ENCODE measurements at regions not wholly inside any gene's neighbourhood (a gene's known extent, or its start where the extent isn't known, plus 50 kb on each side); places are given as distances from the start of the nearest gene placed in this dataset.

DNA sequence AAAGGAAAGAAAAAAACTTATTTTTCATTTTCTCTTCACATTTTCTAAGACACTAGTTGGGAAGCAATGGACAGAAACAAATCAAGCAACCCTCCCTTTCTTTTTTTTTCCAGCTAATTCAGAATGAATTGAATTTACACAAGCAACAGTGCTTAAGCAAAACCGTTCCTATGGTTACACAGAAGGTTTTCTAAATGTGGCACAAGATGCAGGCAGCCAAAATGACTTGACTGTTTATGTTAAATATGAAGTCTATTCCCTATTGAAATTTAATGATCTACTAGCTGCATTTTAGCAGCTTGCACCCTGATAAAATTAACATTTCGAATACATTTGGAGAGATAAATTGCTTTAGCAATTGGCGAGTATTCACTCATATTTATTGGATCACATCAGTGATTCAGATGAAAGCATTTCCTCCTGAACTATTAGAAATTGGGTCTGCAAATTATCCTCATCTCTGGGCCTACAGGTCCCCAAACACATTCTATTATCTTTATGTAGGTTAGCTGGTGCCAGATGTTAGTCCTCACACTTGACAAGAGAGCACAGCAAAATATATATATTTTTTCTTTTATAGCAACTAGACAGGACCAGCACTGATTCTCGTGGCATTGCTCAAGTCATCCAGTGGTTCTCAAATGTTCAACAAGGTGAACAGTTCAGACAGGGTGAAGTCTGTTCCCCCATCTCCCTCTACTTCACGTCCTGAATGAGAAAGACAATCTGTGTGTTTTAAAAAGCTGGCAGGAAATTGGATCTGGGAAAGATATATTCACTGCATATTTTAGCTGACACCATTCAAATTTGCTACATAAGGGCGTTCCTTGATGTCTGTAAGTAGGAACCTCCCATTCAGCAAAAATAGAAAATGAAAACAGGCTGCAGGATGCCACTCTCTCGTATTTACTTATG, 463.6 kb upstream of the KCNMB2 start:
- no peaks in the 10 kb centered on the region; the same call in 1 of the 2 replicates for H3K9me3 ChIP-seq (ENCODE audit: insufficient read depth, low read depth)
- no peaks in the 10 kb centered on the region for H4K20me1 ChIP-seq (ENCODE audit: insufficient read depth)
- H3K4me3 ChIP-seq = no peak overlapping the region
- H3K4me2 ChIP-seq = no peak overlapping the region
- CTCF ChIA-PET = no interaction called here
- H3K9me2 ChIP-seq (ENCODE audit: insufficient read depth) = no peaks in the 10 kb centered on the region
- no peaks in the 10 kb centered on the region for H3K4me1 ChIP-seq (replicated peaks; ENCODE audit: insufficient read depth)
- BruUV-seq (replicated peaks) = no TSS peak
- no peak overlapping the region for H3K27ac ChIP-seq
- no peaks in the 10 kb centered on the region for H3K79me2 ChIP-seq (ENCODE audit: low read depth)
- H3K36me3 ChIP-seq (ENCODE audit: low read depth) = no peaks in the 10 kb centered on the region
- POLR2A ChIA-PET (ENCODE audit: unreplicated experiment) = interaction anchor here (0.7 kb wide), 2 partner anchors 9 to 564 kb away, joined by 4 read pairs; no protein-coding TSS in a partner anchor
- H3K27me3 ChIP-seq (ENCODE audit: insufficient read depth, low read depth) = no peaks in the 10 kb centered on the region
- H2AFZ ChIP-seq = no peak overlapping the region
- TF ChIP-seq, protein P1, sequence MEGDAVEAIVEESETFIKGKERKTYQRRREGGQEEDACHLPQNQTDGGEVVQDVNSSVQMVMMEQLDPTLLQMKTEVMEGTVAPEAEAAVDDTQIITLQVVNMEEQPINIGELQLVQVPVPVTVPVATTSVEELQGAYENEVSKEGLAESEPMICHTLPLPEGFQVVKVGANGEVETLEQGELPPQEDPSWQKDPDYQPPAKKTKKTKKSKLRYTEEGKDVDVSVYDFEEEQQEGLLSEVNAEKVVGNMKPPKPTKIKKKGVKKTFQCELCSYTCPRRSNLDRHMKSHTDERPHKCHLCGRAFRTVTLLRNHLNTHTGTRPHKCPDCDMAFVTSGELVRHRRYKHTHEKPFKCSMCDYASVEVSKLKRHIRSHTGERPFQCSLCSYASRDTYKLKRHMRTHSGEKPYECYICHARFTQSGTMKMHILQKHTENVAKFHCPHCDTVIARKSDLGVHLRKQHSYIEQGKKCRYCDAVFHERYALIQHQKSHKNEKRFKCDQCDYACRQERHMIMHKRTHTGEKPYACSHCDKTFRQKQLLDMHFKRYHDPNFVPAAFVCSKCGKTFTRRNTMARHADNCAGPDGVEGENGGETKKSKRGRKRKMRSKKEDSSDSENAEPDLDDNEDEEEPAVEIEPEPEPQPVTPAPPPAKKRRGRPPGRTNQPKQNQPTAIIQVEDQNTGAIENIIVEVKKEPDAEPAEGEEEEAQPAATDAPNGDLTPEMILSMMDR (conservative IDR thresholded peaks at IDR 0.05) = no peak
- no peak for TF ChIP-seq EZH2 (IDR thresholded peaks at IDR 0.05; ENCODE audit: low read depth)
- intact Hi-C loops (cut with micrococcal nuclease; ENCODE audit: unreplicated experiment) = no loop called here
- DNase-seq = no peak
- H3F3A ChIP-seq (ENCODE audit: insufficient read depth, low read depth) = no peaks in the 10 kb centered on the region

DNA sequence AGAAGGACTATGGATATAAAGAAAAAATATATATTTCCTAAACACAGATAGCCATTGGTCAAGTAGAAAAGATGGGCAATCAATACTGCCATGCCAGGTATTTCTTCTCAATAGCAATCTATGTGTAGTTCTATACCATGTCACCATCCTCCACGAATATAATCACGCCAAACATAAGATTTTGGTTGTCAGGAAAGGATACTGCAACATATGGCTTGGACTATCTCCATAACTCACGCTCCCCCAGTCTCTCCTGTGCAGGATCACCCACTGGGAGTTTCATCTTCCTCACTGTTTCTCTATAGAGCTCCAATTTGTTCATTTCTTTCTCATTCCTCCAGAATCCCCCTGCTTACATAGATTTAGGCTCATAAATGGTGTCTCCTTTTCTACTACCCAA, 462.9 kb upstream of the KCNMB2 start:
- Histone ChIP-seq H3K9me3 (ENCODE audit: insufficient read depth, low read depth) (no peaks in the 10 kb centered on the region), H3K9me2 (ENCODE audit: insufficient read depth) (no peaks in the 10 kb centered on the region), H2AFZ (no peak overlapping the region), H3K27ac (no peak overlapping the region), H3F3A (ENCODE audit: insufficient read depth, low read depth) (no peaks in the 10 kb centered on the region), H3K79me2 (ENCODE audit: low read depth) (no peaks in the 10 kb centered on the region), H3K4me2 (no peak overlapping the region), H3K4me3 (no peak overlapping the region), H3K36me3 (ENCODE audit: low read depth) (0 out of 2 replicates have a peak, but pooled peaks cover 1% of the 10 kb centered on the region), H4K20me1 (ENCODE audit: insufficient read depth) (no peaks in the 10 kb centered on the region), H3K4me1 (replicated peaks; ENCODE audit: insufficient read depth) (no peaks in the 10 kb centered on the region), H3K27me3 (ENCODE audit: insufficient read depth, low read depth) (no peaks in the 10 kb centered on the region)
- intact Hi-C loops (cut with micrococcal nuclease; ENCODE audit: unreplicated experiment) = no loop called here
- ChIA-PET POLR2A (ENCODE audit: unreplicated experiment) (no interaction called here), CTCF (no interaction called here)
- no peak for TF ChIP-seq EZH2 (IDR thresholded peaks at IDR 0.05; ENCODE audit: low read depth)
- TF ChIP-seq, protein P1 (conservative IDR thresholded peaks at IDR 0.05) = no peak
- no TSS peak for BruUV-seq (replicated peaks)
- DNase-seq = no peak

DNA sequence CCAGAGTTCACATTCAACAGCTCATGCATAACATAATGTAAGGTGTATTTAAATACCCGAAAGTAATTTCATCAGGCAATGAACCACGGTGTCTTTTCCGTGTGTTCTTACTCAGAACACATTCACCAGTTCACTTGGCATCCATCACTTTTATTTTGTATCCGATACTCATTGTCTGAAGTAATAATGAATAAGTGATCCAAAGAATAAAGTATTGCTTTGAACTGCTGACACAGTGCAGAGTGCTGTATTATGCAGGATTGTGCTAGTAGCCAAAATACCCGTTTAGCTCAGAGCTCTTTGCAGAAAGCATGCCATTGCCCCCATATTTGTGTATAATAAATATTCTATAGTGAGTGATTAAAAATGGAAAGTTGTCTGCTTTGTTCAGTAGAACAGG, 460.9 kb upstream of the KCNMB2 start:
- Histone ChIP-seq H3K27me3 (ENCODE audit: insufficient read depth, low read depth) (no peaks in the 10 kb centered on the region), H3K79me2 (ENCODE audit: low read depth) (no peaks in the 10 kb centered on the region), H3K4me1 (replicated peaks; ENCODE audit: insufficient read depth) (no peaks in the 10 kb centered on the region), H3K36me3 (ENCODE audit: low read depth) (0 out of 2 replicates have a peak, but pooled peaks cover 3% of the 10 kb centered on the region), H3K27ac (no peak overlapping the region), H3K9me2 (ENCODE audit: insufficient read depth) (no peaks in the 10 kb centered on the region), H4K20me1 (ENCODE audit: insufficient read depth) (no peaks in the 10 kb centered on the region), H3K4me2 (no peak overlapping the region), H2AFZ (no peak overlapping the region), H3K4me3 (no peak overlapping the region), H3F3A (ENCODE audit: insufficient read depth, low read depth) (no peaks in the 10 kb centered on the region), H3K9me3 (ENCODE audit: insufficient read depth, low read depth) (no peaks in the 10 kb centered on the region)
- no peak for DNase-seq
- POLR2A ChIA-PET (ENCODE audit: unreplicated experiment) = no interaction called here
- intact Hi-C loops (cut with micrococcal nuclease; ENCODE audit: unreplicated experiment) = no loop called here
- CTCF ChIA-PET = no interaction called here
- TF ChIP-seq, protein P1 (conservative IDR thresholded peaks at IDR 0.05) = no peak
- TF ChIP-seq EZH2 (IDR thresholded peaks at IDR 0.05; ENCODE audit: low read depth) = no peak
- BruUV-seq (replicated peaks) = no TSS peak

Measured in PC-9 (cell line).